HEK293T (cell line): ENCODE measurements at regions not wholly inside any gene's neighbourhood (a gene's known extent, or its start where the extent isn't known, plus 50 kb on each side); places are given as distances from the start of the nearest gene placed in this dataset.

ENCODE experiments used
- CTBP1 ChIP-seq: fragments of 450-650 bp; IDR thresholded peaks from 2 replicates; pipeline ENCODE4 v1.6.1; 2016; ENCODE audit warnings: borderline replicate concordance
- ELF4 ChIP-seq: fragments of 450-650 bp; IDR thresholded peaks from 2 replicates; pipeline ENCODE4 v1.6.1; 2017; ENCODE audit warnings: antibody characterized with exemption
- FOXK2 ChIP-seq: fragments of 450-650 bp; IDR thresholded peaks from 2 replicates; pipeline ENCODE4 v1.6.1; 2016; ENCODE audit warnings: mild to moderate bottlenecking
- SP1 ChIP-seq: fragments of 450-650 bp; IDR thresholded peaks from 2 replicates; pipeline ENCODE4 v1.6.1; 2017

GRCh38 chr1:234985007-234985370, 143.6 kb downstream of the TOMM20 start:
- no peak for TF ChIP-seq CTBP1
- no peak for TF ChIP-seq SP1
- TF ChIP-seq ELF4: no peak
- no peak for TF ChIP-seq FOXK2
